ENCODE measurements at regions not wholly inside any gene's neighbourhood (a gene's known extent, or its start where the extent isn't known, plus 50 kb on each side); places are given as distances from the start of the nearest gene placed in this dataset.
A peak's percentile ranks its signal among the peaks of the same experiment; 100 is the strongest.
"Not testable (repeated sequence)": the region's sequence is repeated elsewhere in the genome, so short reads cannot be mapped to it uniquely, and the experiment has no call there.

GRCh38 chr15:57767481-57767880 lies 61.0 kb downstream of the POLR2M start:
- no peak for DNase-seq (ENCODE audit: low spot score)

GRCh38 chr15:57769266-57769665 lies 62.8 kb downstream of the POLR2M start:
- no peak for DNase-seq (ENCODE audit: low spot score)

GRCh38 chr15:57770495-57770894 lies 64.0 kb downstream of the POLR2M start:
- DNase-seq (ENCODE audit: low spot score) = no peak

- no peak for DNase-seq (ENCODE audit: low spot score)
Observed at GRCh38 chr15:57772223-57772957, 65.9 kb downstream of the POLR2M start.

- DNase-seq (ENCODE audit: low spot score) = no peak
Observed at GRCh38 chr15:57773051-57773450, 66.5 kb downstream of the POLR2M start.

DNA sequence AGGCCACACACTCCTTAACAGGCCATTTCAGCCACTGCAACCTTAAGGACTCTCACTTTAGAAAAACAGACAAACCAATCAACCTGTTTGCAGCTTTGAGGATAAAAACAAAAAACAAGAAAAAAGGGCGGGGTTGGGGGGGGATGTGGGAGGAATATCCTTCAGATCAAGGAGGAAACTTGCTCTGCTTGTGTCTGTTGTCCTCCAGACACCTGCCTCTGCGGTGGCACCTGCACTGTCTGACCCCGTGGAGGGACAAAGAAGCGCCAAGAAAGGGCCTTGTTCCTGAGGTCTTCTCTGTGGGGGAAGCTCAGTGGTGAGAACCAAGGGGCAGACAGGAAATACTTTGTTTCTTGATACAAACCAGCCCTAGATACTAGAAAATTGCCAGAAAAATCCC lies 70.5 kb downstream of the POLR2M start:
- no peak for DNase-seq (ENCODE audit: low spot score)

- DNase-seq (ENCODE audit: low spot score) = no peak
Observed at GRCh38 chr15:57780471-57780870, 74.0 kb downstream of the POLR2M start.

DNA sequence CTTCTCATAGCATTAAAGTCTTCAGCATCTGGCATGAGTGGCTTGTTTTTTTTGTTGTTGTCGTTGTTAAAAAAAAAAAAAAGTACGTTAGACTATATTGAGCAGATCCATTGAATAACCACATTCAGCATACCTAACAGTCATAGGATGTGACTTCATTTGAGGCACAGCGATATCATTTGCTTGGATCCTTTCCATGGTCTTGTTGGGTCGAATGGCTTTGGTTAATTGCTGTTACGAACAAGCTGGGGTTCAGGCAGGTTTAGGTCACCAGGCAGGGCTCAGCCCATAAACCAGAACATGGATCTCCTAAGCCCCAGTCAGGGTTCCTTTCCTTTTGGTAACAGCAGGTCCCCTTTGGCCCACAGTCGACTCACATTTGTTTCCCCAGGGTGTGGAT lies 76.2 kb downstream of the POLR2M start:
- no peak for DNase-seq (ENCODE audit: low spot score)

GRCh38 chr15:57784081-57784511 lies 77.6 kb downstream of the POLR2M start:
- DNase-seq (ENCODE audit: low spot score) = peak; percentile 72

DNA sequence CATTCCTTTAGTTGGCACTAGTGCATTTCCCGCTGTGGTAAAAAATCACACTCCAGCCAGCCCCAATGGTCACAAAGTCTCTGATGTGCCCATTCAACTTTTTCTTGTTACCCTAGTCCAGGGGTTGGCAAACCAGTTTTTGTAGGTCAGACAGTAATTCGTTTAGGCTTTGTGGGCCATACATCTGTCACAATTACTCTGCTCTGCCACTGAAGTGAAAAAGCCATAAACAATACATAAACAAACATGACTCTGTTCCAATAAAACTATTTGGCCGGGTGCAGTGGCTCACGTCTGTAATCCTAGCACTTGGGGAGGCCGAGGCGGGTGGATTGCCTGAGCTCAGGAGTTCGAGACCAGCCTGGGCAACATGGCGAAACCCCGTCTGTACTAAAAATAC lies 78.5 kb downstream of the POLR2M start:
- no peak for DNase-seq (ENCODE audit: low spot score)

- no peak for DNase-seq (ENCODE audit: low spot score)
Observed at GRCh38 chr15:57785959-57786358, 79.4 kb downstream of the POLR2M start.

- no peak for DNase-seq (ENCODE audit: low spot score)
Observed at GRCh38 chr15:57789225-57789624, 82.7 kb downstream of the POLR2M start.

DNA sequence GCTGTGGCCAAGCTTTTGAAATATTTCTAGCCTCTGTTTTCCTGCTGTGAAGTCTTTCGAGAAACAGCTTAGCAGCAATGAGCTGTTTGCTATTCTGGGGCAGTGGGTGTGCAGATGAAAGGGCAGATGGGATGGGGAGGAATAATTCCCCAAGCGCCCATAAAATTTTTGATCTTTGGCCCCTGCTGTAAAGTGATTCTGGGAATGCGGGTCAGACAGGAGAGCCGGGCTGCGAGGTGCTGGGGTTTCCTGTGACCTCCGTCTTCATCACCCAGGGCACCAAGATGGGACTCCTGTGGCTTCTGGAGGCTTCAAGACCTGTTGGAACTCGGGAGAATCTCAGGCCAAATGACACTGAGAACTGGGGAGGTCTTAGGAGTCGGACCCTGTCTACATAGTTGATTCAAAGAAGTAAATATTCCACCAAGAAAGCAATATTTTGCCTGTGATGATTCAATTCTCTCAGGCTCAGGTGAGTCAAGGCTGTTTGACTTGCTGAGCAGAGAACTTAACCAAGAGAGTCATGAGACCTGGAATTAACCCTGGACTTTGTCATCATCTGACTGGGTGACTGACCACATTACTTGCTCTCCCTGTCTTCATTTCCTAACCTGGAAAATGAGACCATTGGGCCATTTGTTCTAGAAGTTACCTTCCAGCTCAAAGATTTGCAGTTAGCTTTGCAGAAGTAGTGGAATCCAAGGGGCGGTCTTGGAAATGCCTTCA lies 86.4 kb downstream of the POLR2M start:
- no peak for DNase-seq (ENCODE audit: low spot score)

GRCh38 chr15:57795261-57795660 lies 88.7 kb downstream of the POLR2M start:
- DNase-seq (ENCODE audit: low spot score) = no peak

DNA sequence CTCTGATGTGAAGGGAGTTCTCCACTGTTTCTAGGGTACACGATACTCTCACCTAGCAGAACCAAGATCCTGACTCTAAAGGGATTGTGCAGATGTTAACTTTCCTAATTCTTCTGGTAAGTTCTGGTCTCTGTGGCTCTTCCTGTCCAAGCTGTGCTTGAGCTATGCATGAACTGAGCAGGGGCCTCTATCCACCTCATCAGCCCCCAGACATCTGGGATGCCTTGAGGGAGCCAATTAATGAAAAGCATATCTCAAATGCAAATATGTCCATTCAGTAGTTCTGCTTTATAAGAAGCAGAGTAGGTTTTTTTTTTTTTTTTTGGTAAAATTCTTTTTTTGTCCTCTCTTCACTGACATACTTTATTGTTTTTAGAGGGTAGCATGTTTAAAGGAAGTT lies 89.6 kb downstream of the POLR2M start:
- DNase-seq (ENCODE audit: low spot score) = no peak

DNA sequence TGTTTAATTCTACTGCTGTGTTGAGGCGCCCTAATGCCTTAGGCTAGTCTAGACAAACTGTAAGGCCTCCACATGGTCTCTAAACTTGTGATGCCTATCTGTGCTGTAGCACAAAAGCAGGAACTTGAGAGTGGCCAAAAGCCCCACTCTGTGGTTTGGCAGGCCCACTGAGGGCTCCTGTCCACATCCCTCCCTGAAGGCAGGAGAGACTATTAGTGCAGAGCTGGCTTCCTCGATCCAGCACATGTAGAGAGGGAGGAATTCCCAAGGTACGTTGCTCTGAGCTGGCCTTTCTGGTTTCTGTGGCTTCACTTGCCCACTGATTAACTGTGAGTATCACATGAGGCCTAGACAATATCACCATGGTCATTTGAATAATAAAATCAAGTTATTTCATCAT lies 90.6 kb downstream of the POLR2M start:
- no peak for DNase-seq (ENCODE audit: low spot score)

GRCh38 chr15:57797568-57798267 lies 91.2 kb downstream of the POLR2M start:
- no peak for DNase-seq (ENCODE audit: low spot score)

GRCh38 chr15:57806003-57806402 lies 99.5 kb downstream of the POLR2M start:
- peak; percentile 15 for DNase-seq (ENCODE audit: low spot score)

- DNase-seq (ENCODE audit: low spot score) = not testable (repeated sequence)
Observed at GRCh38 chr15:57809285-57809684, 102.8 kb downstream of the POLR2M start.

DNA sequence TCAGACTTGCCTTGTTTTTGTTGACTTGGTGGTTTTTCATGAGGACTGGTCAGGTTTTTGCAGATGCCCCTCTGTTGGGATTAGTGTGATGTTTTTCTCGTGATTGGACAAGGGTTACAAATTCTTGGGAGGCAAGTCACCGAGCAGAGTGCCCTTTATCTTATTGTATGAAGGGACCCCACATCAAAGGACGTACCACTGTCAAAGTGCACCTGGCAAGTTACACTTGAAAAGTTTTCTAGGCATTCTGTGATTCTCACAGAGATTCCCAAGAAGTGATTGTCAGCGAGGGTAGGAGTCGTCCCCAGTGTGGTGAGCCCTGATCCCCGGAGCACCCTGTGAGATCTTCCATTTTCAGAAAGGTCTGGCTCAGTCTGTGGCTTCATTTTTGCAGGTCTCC lies 110.1 kb downstream of the POLR2M start:
- DNase-seq (ENCODE audit: low spot score) = no peak

GRCh38 chr15:57819646-57820045 lies 113.1 kb downstream of the POLR2M start:
- no peak for DNase-seq (ENCODE audit: low spot score)

- no peak for DNase-seq (ENCODE audit: low spot score)
Observed at GRCh38 chr15:57820119-57820518, 113.6 kb downstream of the POLR2M start.

- no peak for DNase-seq (ENCODE audit: low spot score)
Observed at GRCh38 chr15:57821826-57822225, 115.3 kb downstream of the POLR2M start.

Measured in H4 (cell line).